GM10266 (cell line): ENCODE measurements at regions not wholly inside any gene's neighbourhood (a gene's known extent, or its start where the extent isn't known, plus 50 kb on each side); places are given as distances from the start of the nearest gene placed in this dataset.

Source experiments
- DNase-seq: peaks from one replicate; pipeline ENCODE4 v3.0.0; 2012; ENCODE audit errors: extremely low spot score
- TF ChIP-seq, protein P1 (sequence below): IDR thresholded peaks from 2 replicates; pipeline ENCODE4 v1.5.1; 2012; ENCODE audit warnings: mild to moderate bottlenecking, low read depth; ENCODE audit not compliant: control insufficient read depth, insufficient read depth; ENCODE audit errors: missing control alignments

DNA sequence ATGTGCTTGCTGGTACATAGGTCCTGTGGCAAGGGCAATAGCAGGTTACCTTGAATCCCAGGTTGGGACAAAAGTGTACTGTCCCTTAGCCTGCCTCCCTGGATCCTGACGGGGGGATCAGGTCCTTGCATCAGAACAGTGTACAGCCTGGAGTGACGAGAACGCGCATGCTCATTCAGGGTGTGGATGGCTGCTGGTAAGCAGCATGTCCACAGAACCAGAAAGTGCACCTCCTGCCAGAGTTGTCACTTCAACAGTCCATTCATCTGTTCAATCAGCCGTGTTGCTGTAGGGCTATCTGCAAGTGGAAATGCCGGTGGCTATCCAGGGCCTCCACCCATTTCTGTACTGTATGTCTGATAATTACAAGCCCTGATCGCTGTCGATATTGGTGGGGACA, 236.3 kb upstream of the SOX4 start:
- no peak for DNase-seq

GRCh38 chr6:21359926-21360325, 233.6 kb upstream of the SOX4 start:
- TF ChIP-seq, protein P1, sequence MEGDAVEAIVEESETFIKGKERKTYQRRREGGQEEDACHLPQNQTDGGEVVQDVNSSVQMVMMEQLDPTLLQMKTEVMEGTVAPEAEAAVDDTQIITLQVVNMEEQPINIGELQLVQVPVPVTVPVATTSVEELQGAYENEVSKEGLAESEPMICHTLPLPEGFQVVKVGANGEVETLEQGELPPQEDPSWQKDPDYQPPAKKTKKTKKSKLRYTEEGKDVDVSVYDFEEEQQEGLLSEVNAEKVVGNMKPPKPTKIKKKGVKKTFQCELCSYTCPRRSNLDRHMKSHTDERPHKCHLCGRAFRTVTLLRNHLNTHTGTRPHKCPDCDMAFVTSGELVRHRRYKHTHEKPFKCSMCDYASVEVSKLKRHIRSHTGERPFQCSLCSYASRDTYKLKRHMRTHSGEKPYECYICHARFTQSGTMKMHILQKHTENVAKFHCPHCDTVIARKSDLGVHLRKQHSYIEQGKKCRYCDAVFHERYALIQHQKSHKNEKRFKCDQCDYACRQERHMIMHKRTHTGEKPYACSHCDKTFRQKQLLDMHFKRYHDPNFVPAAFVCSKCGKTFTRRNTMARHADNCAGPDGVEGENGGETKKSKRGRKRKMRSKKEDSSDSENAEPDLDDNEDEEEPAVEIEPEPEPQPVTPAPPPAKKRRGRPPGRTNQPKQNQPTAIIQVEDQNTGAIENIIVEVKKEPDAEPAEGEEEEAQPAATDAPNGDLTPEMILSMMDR = no peak
- DNase-seq = no peak

More for the DNA sequence above, 236.3 kb upstream of the SOX4 start:
- TF ChIP-seq, protein P1 = no peak

DNA sequence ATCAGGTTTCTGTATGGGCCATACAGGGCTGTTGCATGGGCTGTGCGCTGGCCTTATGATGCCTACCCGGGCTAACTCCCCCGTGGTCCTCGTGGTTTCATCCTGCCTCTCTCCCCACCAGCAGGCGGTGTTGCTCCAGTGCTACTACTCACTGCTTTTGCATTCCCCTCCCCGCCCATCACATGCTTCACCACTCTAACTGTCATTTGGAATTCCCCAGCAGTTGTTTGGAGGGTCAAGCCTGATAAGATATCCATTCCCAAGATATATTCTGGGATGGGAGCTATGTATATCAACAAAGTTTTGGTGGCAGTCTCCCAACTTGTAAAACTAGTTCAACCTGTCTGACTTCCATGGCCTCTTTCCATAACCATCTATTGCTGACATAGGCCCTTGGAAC, 233.2 kb upstream of the SOX4 start:
- TF ChIP-seq, protein P1 = no peak
- DNase-seq = no peak

DNA sequence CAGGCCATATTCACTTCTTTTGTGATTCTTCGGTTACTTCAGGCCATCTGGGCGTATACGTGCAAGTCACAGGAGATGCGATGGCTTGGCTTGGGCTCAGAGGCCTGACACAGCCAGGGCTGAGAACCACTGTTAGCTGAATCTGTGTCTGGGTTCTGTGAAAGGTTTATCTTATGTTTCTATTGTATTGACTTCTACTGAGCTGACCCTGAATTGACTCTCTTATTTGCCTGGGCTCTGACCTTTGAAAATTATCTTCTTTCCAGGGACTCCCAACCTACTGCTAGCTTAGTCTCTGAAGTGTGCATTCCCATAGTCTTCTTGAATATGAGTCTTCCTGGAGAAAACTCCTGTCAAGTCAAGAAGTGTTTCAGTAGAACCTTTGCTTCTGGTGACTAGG, 226.4 kb upstream of the SOX4 start:
- no peak for DNase-seq
- TF ChIP-seq, protein P1 = no peak

DNA sequence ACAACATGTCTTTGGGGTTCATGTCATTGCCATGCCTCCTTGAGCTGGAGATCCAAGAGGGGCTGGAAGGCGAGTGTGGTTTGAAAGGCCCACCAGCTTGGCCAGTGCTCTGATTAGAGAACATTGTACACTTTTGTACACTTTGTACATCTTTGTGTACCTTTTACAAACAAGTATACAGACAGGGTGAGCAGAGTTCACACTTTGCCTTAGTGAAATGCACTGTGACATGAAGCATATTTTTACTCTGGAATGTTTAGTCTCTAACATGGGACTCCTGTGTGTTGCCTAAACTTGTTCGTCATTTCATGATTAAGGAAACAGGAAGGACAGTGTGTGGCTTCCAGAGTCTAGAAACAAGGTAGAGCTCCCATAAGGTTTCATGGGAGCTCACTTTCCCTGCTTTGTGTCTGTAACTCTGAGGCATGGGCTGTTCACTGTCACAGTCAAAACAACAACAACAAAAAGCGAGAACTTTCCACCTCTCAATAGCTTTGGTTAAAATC, 225.8 kb upstream of the SOX4 start:
- TF ChIP-seq, protein P1 = no peak

DNA sequence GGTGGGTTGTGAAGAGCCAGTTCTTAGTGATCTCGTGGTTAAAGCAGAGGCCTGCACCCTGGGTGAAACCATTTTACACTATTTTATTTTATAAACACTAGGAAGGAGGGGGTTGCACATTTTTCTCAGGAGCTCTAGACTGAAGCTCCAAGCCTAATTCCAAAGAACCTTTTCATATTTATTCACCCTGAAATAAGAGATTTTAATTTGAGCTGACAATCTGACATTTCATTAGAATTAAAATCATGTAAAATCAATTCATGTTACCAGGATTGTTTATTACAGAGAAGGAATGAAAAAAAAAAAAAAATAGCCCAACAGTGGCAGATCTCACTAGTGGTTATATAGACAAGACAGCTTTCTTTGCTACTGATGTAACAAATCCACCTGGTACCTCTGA, 222.5 kb upstream of the SOX4 start:
- DNase-seq = no peak
- TF ChIP-seq, protein P1 = no peak

More for the DNA sequence above, 225.8 kb upstream of the SOX4 start:
- DNase-seq = no peak

DNA sequence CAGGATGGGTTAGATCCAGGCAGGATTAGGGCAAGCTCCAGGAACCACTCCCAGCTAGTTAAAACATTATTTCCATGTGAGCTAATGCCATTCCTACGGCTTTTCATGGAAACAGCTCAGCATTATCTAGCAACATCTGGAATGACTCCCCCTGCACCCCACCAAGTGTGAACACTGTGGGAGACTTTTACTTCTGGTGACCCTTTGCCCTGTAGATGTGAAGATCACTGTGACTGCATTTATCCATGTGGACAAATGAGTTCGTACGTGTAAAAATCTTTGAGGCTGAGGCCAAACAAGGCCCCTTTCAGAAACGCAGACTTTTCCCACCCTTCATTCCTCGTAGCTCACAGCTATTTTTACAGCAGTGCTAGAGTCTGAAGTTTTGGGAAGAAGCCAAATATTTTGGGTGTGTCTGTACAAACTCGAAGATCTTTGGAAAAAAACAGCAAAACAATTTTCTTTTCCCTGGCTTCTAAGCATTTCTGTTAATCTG, 221.8 kb upstream of the SOX4 start:
- no peak for DNase-seq
- TF ChIP-seq, protein P1 = no peak
